HepG2 (cell line): ENCODE measurements at regions not wholly inside any gene's neighbourhood (a gene's known extent, or its start where the extent isn't known, plus 50 kb on each side); places are given as distances from the start of the nearest gene placed in this dataset.

Source experiments
- CAMTA2 ChIP-seq: sonication (generic); formaldehyde crosslinking; IDR thresholded peaks from 2 replicates; pipeline ENCODE4 v1.4.0; 2020; ENCODE audit warnings: mild to moderate bottlenecking, missing genetic modification reagents, borderline replicate concordance
- FOXA3 ChIP-seq: IDR thresholded peaks from 2 replicates; pipeline ENCODE4 v1.6.1; 2016; ENCODE audit warnings: missing genetic modification reagents, missing compliant biosample characterization
- HNF4G ChIP-seq, 2 experiments: sonication (generic) in 1 of 2; formaldehyde crosslinking in 1 of 2; IDR thresholded peaks; 2 replicates each; pipeline versions ENCODE4 v1.4.0 to v1.6.1; 2011 to 2020; ENCODE audit warnings: borderline replicate concordance in 2 of 2, low read depth in 2 of 2, mild to moderate bottlenecking in 2 of 2, low read length in 1 of 2, missing genetic modification reagents in 1 of 2, moderate library complexity in 1 of 2
- MNT ChIP-seq: fragments of 450-650 bp; IDR thresholded peaks from 2 replicates; pipeline ENCODE4 v1.6.1; 2016
- MTERF4 ChIP-seq: sonication (generic); formaldehyde crosslinking; IDR thresholded peaks from 2 replicates; pipeline ENCODE4 v1.8.0; 2023; ENCODE audit warnings: mild to moderate bottlenecking, missing genetic modification reagents
- NCOA2 ChIP-seq: sonication (generic); formaldehyde crosslinking; IDR thresholded peaks from 2 replicates; pipeline ENCODE4 v1.8.0; 2022; ENCODE audit warnings: inconsistent platforms
- PLSCR1 ChIP-seq: sonication (generic); formaldehyde crosslinking; IDR thresholded peaks from 2 replicates; pipeline ENCODE4 v1.5.0; 2020; ENCODE audit warnings: missing genetic modification reagents, mild to moderate bottlenecking, borderline replicate concordance
- SNAPC5 ChIP-seq: sonication (generic); formaldehyde crosslinking; IDR thresholded peaks from 2 replicates; pipeline ENCODE4 v1.8.1; 2023; ENCODE audit warnings: mild to moderate bottlenecking, missing genetic modification reagents, borderline replicate concordance
- SP2 ChIP-seq: sonication (generic); formaldehyde crosslinking; IDR thresholded peaks from 2 replicates; pipeline ENCODE4 v1.5.1; 2020; ENCODE audit warnings: mild to moderate bottlenecking, missing genetic modification reagents
- TP53 ChIP-seq: sonication (generic); formaldehyde crosslinking; conservative IDR thresholded peaks from 2 replicates; pipeline ENCODE4 v1.4.0; 2020; ENCODE audit warnings: missing genetic modification reagents
- YEATS2 ChIP-seq: sonication (generic); formaldehyde crosslinking; IDR thresholded peaks from 2 replicates; pipeline ENCODE4 v1.4.0; 2020; ENCODE audit warnings: missing genetic modification reagents, borderline replicate concordance
- ZEB1 ChIP-seq: IDR thresholded peaks from 2 replicates; pipeline ENCODE4 v1.6.1; 2012; ENCODE audit warnings: mild to moderate bottlenecking, low read depth, inconsistent platforms; ENCODE audit not compliant: insufficient replicate concordance
- ZMYM3 ChIP-seq: sonication (generic); formaldehyde crosslinking; IDR thresholded peaks from 2 replicates; pipeline ENCODE4 v1.5.1; 2020; ENCODE audit warnings: mild to moderate bottlenecking, missing genetic modification reagents
- ZNF136 ChIP-seq: sonication (generic); formaldehyde crosslinking; IDR thresholded peaks from 2 replicates; pipeline ENCODE4 v1.8.1; 2022; ENCODE audit warnings: low read depth, mild to moderate bottlenecking, moderate library complexity, missing genetic modification reagents
- ZNF280D ChIP-seq: sonication (generic); formaldehyde crosslinking; IDR thresholded peaks from 2 replicates; pipeline ENCODE4 v1.5.1; 2020; ENCODE audit warnings: mild to moderate bottlenecking, missing genetic modification reagents
- ZNF281 ChIP-seq: sonication (generic); formaldehyde crosslinking; IDR thresholded peaks from 2 replicates; pipeline ENCODE4 v1.4.0; 2020; ENCODE audit warnings: missing genetic modification reagents, borderline replicate concordance
- ZNF75D ChIP-seq: sonication (generic); formaldehyde crosslinking; IDR thresholded peaks from 2 replicates; pipeline ENCODE4 v1.8.1; 2023; ENCODE audit warnings: missing genetic modification reagents, mild to moderate bottlenecking, borderline replicate concordance

GRCh38 chr6:137810554-137811120, 56.4 kb upstream of the TNFAIP3 start (continued):
- TF ChIP-seq ZNF280D (peak; percentile 100), CAMTA2 (CRISPR knock-in tag) (no peak), PLSCR1 (no peak), MNT (no peak), SP2 (no peak), ZNF136 (CRISPR knock-in tag) (no peak), HNF4G (IDR thresholded peaks at IDR 0.05; ENCODE audit: borderline replicate concordance, low read depth, low read length) (peak; percentile 96), HNF4G (CRISPR knock-in tag; IDR thresholded peaks at IDR 0.05; ENCODE audit: borderline replicate concordance, low read depth) (0 out of 2 replicates have a peak, but pooled peaks have one; percentile 33), ZEB1 (peak; percentile 14), FOXA3 (CRISPR knock-in tag) (peak; percentile 31; the same call in 1 of the 2 replicates), NCOA2 (0 out of 2 replicates have a peak, but pooled peaks have one; percentile 29), SNAPC5 (CRISPR knock-in tag) (no peak), YEATS2 (CRISPR knock-in tag) (peak; percentile 9; the same call in 1 of the 2 replicates), ZMYM3 (CRISPR knock-in tag) (peak; percentile 100), MTERF4 (0 out of 2 replicates have a peak, but pooled peaks have one; percentile 43), TP53 (CRISPR knock-in tag) (peak; percentile 59; the same call in 1 of the 2 replicates), ZNF75D (CRISPR knock-in tag) (no peak), ZNF281 (CRISPR knock-in tag) (no peak)
